H1 (cell line): ENCODE measurements at regions not wholly inside any gene's neighbourhood (a gene's known extent, or its start where the extent isn't known, plus 50 kb on each side); places are given as distances from the start of the nearest gene placed in this dataset.
A peak's percentile ranks its signal among the peaks of the same experiment; 100 is the strongest.

Source experiments
- CTCF ChIA-PET: fragments of 300-600 bp; sonication (Branson Sonifier 250); formaldehyde crosslinking; loops from one replicate; lab custom pipeline; 2021; ENCODE audit not compliant: partially characterized antibody; lab: Charles Lee
- POLR2A ChIA-PET: fragments of 300-600 bp; sonication (Branson Sonifier 250); formaldehyde crosslinking; loops from one replicate; lab custom pipeline; 2021; ENCODE audit warnings: inconsistent platforms; ENCODE audit not compliant: partially characterized antibody; lab: Charles Lee
- DNase-seq, 2 experiments: peaks; one replicate each; pipeline versions ENCODE4 v3.0.0 to v3.0.0-alpha.2; 2010 to 2022; ENCODE audit warnings: low spot score in 2 of 2, low read depth in 1 of 2, mixed read lengths in 1 of 2
- FAIRE-seq: peaks from 2 replicates; lab custom pipeline; 2011; peaks lifted over from hg19 to GRCh38; lab: Jason Lieb, UNC
- H2AFZ ChIP-seq: 2 replicates; pipeline ENCODE4 v1.8.1; 2012; ENCODE audit warnings: low read length, inconsistent platforms
- H2AK5ac ChIP-seq: 2 replicates; pipeline ENCODE4 v1.6.1; 2013; ENCODE audit warnings: low read depth, low read length
- H2BK120ac ChIP-seq: replicated peaks from 2 replicates; pipeline ENCODE3; 2013; ENCODE audit warnings: low read depth, low read length, inconsistent platforms
- H2BK12ac ChIP-seq: 2 replicates; pipeline ENCODE4 v1.6.1; 2013; ENCODE audit warnings: low read depth, low read length
- H2BK15ac ChIP-seq: 2 replicates; pipeline ENCODE4 v1.6.1; 2013; ENCODE audit warnings: low read length
- H2BK20ac ChIP-seq: 2 replicates; pipeline ENCODE4 v1.6.1; 2013; ENCODE audit warnings: low read length
- H2BK5ac ChIP-seq: 2 replicates; pipeline ENCODE4 v1.6.1; 2013; ENCODE audit warnings: low read depth, low read length
- H3K14ac ChIP-seq: 2 replicates; pipeline ENCODE4 v1.6.1; 2013; ENCODE audit warnings: inconsistent platforms; ENCODE audit not compliant: insufficient read length
- H3K18ac ChIP-seq: 2 replicates; pipeline ENCODE4 v1.6.1; 2013; ENCODE audit warnings: low read length; ENCODE audit errors: extremely low read depth
- H3K23ac ChIP-seq: 2 replicates; pipeline ENCODE4 v1.6.1; 2013; ENCODE audit warnings: inconsistent platforms; ENCODE audit not compliant: insufficient read length
- H3K23me2 ChIP-seq: 2 replicates; pipeline ENCODE4 v1.6.1; 2013; ENCODE audit warnings: low read depth, low read length
- H3K27ac ChIP-seq: 2 replicates; pipeline ENCODE4 v1.6.1; 2011; ENCODE audit warnings: low read depth, low read length, inconsistent platforms
- H3K27me3 ChIP-seq, 4 experiments: replicated peaks in 1 of 4; 1 replicate in 1 of 4; 2 replicates in 3 of 4; pipeline versions ENCODE4 v1.6.1 to v1.8.1; 2011 to 2013; ENCODE audit warnings: low read length in 3 of 4, mild to moderate bottlenecking in 3 of 4, inconsistent platforms in 2 of 4, mixed read lengths in 2 of 4, moderate library complexity in 1 of 4; ENCODE audit not compliant: control insufficient read depth in 3 of 4, insufficient read depth in 3 of 4; ENCODE audit errors: extremely low read depth in 1 of 4
- H3K36me3 ChIP-seq, 4 experiments: 2 replicates each; pipeline versions ENCODE4 v1.6.1 to v1.8.1; 2011 to 2013; ENCODE audit warnings: mild to moderate bottlenecking in 4 of 4, low read length in 3 of 4, moderate library complexity in 2 of 4, control low read depth in 1 of 4, inconsistent platforms in 1 of 4; ENCODE audit not compliant: insufficient read depth in 4 of 4, control insufficient read depth in 2 of 4
- H3K4ac ChIP-seq: replicated peaks from 2 replicates; pipeline ENCODE3; 2013; ENCODE audit warnings: low read length, low read depth, mixed read lengths, inconsistent platforms; ENCODE audit not compliant: insufficient read length
- H3K4me1 ChIP-seq, 4 experiments: replicated peaks in 1 of 4; 1 replicate in 1 of 4; 2 replicates in 3 of 4; pipeline versions ENCODE4 v1.6.1 to v1.8.1; 2011 to 2013; ENCODE audit warnings: low read length in 3 of 4, inconsistent platforms in 2 of 4, mixed read lengths in 1 of 4; ENCODE audit not compliant: insufficient read depth in 4 of 4, control insufficient read depth in 3 of 4
- H3K4me2 ChIP-seq, 2 experiments: 2 replicates each; pipeline versions ENCODE4 v1.6.1 to v1.8.1; 2011 to 2013; ENCODE audit warnings: low read depth in 2 of 2, low read length in 2 of 2, control low read depth in 1 of 2, inconsistent platforms in 1 of 2, mild to moderate bottlenecking in 1 of 2; ENCODE audit not compliant: insufficient read depth in 1 of 2
- H3K4me3 ChIP-seq, 4 experiments: fragments of 200-600, 300-600 bp in 1 of 4; sonication (generic), shearing (Covaris generic), sonication (Bioruptor Twin) in 1 of 4; 2 replicates each; pipeline versions ENCODE4 v1.5.1 to v1.8.1; 2011 to 2016; ENCODE audit warnings: low read length in 4 of 4, low read depth in 3 of 4, control low read depth in 2 of 4, inconsistent platforms in 2 of 4, mild to moderate bottlenecking in 2 of 4, mixed read lengths in 1 of 4, moderate library complexity in 1 of 4; ENCODE audit not compliant: insufficient read depth in 2 of 4; ENCODE audit errors: extremely low read depth in 1 of 4
- H3K56ac ChIP-seq: replicated peaks from 2 replicates; pipeline ENCODE3; 2013; ENCODE audit warnings: low read depth, mild to moderate bottlenecking, mixed read lengths, low read length, inconsistent platforms; ENCODE audit not compliant: insufficient read length
- H3K79me1 ChIP-seq: 2 replicates; pipeline ENCODE4 v1.6.1; 2013; ENCODE audit warnings: low read depth, low read length, control low read depth
- H3K79me2 ChIP-seq, 2 experiments: 2 replicates each; pipeline versions ENCODE4 v1.6.1 to v1.8.1; 2012 to 2013; ENCODE audit warnings: low read length in 2 of 2, mild to moderate bottlenecking in 2 of 2, inconsistent platforms in 1 of 2; ENCODE audit not compliant: insufficient read depth in 2 of 2, control insufficient read depth in 1 of 2
- H3K9ac ChIP-seq, 4 experiments: replicated peaks in 1 of 4; 1 replicate in 1 of 4; 2 replicates in 3 of 4; pipeline versions ENCODE4 v1.6.1 to v1.8.1; 2011 to 2013; ENCODE audit warnings: low read depth in 3 of 4, low read length in 3 of 4, control low read depth in 2 of 4, mild to moderate bottlenecking in 2 of 4, moderate library complexity in 2 of 4, inconsistent platforms in 1 of 4; ENCODE audit errors: extremely low read depth in 1 of 4
- H3K9me3 ChIP-seq, 2 experiments: 2 replicates each; pipeline versions ENCODE4 v1.6.1 to v1.8.1; 2012 to 2013; ENCODE audit warnings: mild to moderate bottlenecking in 2 of 2, moderate library complexity in 2 of 2, control low read depth in 1 of 2, inconsistent platforms in 1 of 2, low read depth in 1 of 2, low read length in 1 of 2, mixed read lengths in 1 of 2; ENCODE audit not compliant: insufficient read depth in 2 of 2
- H4K20me1 ChIP-seq, 2 experiments: replicated peaks in 1 of 2; 2 replicates each; pipeline versions ENCODE3 to v1.8.1; 2011 to 2013; ENCODE audit warnings: inconsistent platforms in 2 of 2, low read length in 2 of 2, mild to moderate bottlenecking in 1 of 2; ENCODE audit not compliant: insufficient read depth in 2 of 2, control insufficient read depth in 1 of 2
- H4K5ac ChIP-seq: 2 replicates; pipeline ENCODE4 v1.6.1; 2013; ENCODE audit warnings: low read length, low read depth, mixed read lengths, inconsistent platforms; ENCODE audit not compliant: insufficient read length
- H4K8ac ChIP-seq: 2 replicates; pipeline ENCODE4 v1.8.0; 2013; ENCODE audit warnings: mild to moderate bottlenecking, moderate library complexity, low read length, inconsistent platforms; ENCODE audit not compliant: insufficient read depth; ENCODE audit errors: extremely low read depth
- H4K91ac ChIP-seq: replicated peaks from 2 replicates; pipeline ENCODE3; 2013; ENCODE audit warnings: low read length, mixed read lengths, inconsistent platforms; ENCODE audit not compliant: insufficient read length
- POLR2A ChIP-seq, 2 experiments: IDR thresholded peaks; 1 replicate in 1 of 2; 2 replicates in 1 of 2; pipeline ENCODE4 v1.6.1; 2011; ENCODE audit warnings: low read depth in 2 of 2, low read length in 2 of 2, mild to moderate bottlenecking in 2 of 2; ENCODE audit errors: control extremely low read depth in 1 of 2
- SP1 ChIP-seq: IDR thresholded peaks from 2 replicates; pipeline ENCODE4 v1.6.1; 2011; ENCODE audit warnings: low read depth, low read length
- SP4 ChIP-seq: IDR thresholded peaks from 2 replicates; pipeline ENCODE4 v1.6.1; 2012; ENCODE audit warnings: low read length, inconsistent platforms
- TEAD4 ChIP-seq: IDR thresholded peaks from 2 replicates; pipeline ENCODE4 v1.6.1; 2012; ENCODE audit warnings: low read depth, low read length, inconsistent platforms, mixed read lengths
- WGBS, 2 experiments: shearing (Covaris generic) in 1 of 2; methylation state at CpG; one replicate each; pipeline versions ENCODE4 v1.1.6 to v1.1.7; 2013 to 2015; ENCODE audit warnings: low lambda C conversion rate in 2 of 2, mixed read lengths in 2 of 2, inconsistent platforms in 1 of 2, low coverage in 1 of 2, missing lambda C conversion rate in 1 of 2; ENCODE audit not compliant: insufficient replicate concordance in 2 of 2, insufficient coverage in 1 of 2, insufficient read length in 1 of 2; ENCODE audit errors: extremely low coverage in 1 of 2, missing lambda C conversion rate in 1 of 2; 5-methylcytosine and 5-hydroxymethylcytosine counted together

GRCh38 chr4:96136056-96136455 is 296.2 kb downstream of the PDHA2 start:
- H4K91ac ChIP-seq = no peak overlapping the region
- no peak overlapping the region for H4K8ac ChIP-seq
- H3K79me1 ChIP-seq = no peaks in the 10 kb centered on the region
- H3K14ac ChIP-seq = no peak overlapping the region
- H3K4me2 ChIP-seq = no peak overlapping the region
- 0 out of 2 replicates have a peak overlapping the region, but pooled peaks have one; percentile 37 for H2AFZ ChIP-seq
- no peak overlapping the region for H2BK15ac ChIP-seq
- H3K79me2 ChIP-seq = no peaks in the 10 kb centered on the region
- no peak for DNase-seq
- H2BK20ac ChIP-seq = no peak overlapping the region
- no peak overlapping the region for H3K9ac ChIP-seq
- H3K27ac ChIP-seq = no peak overlapping the region
- no peaks in the 10 kb centered on the region for H3K4me1 ChIP-seq
- no peak overlapping the region for H2BK120ac ChIP-seq
- H3K36me3 ChIP-seq = no peaks in the 10 kb centered on the region; a peak in 1 of 8 replicates
- H3K9me3 ChIP-seq = no peaks in the 10 kb centered on the region
- H3K23me2 ChIP-seq = no peaks in the 10 kb centered on the region
- H2BK5ac ChIP-seq = no peak overlapping the region
- H2AK5ac ChIP-seq = no peak overlapping the region
- no peak overlapping the region for H3K23ac ChIP-seq
- no peak overlapping the region for H3K56ac ChIP-seq
- TF ChIP-seq SP1 (no peak), SP4 (no peak), TEAD4 (no peak), POLR2A (IDR thresholded peaks at IDR 0.05; ENCODE audit: control extremely low read depth in 1 of 2, low read depth in 2 of 2, low read length in 2 of 2) (no peak)
- TF ChIP-seq, all 59 proteins: peak for 0
- ChIA-PET POLR2A (no interaction called here), CTCF (no interaction called here)
- FAIRE-seq = no peak
- H3K4ac ChIP-seq = no peak overlapping the region
- H2BK12ac ChIP-seq = no peak overlapping the region
- no peak overlapping the region for H4K5ac ChIP-seq
- 98% methylated on average over 2 of the region's 2 CpGs; no CpG with 5 or more reads in 1 of the 2 experiments for WGBS, 2 experiments
- H3K4me3 ChIP-seq = no peak overlapping the region
- H4K20me1 ChIP-seq = no peaks in the 10 kb centered on the region
- H3K18ac ChIP-seq = no peak overlapping the region
- no peaks in the 10 kb centered on the region for H3K27me3 ChIP-seq
